Naive thymus-derived CD4-positive, alpha-beta T cell (primary cell): ENCODE measurements at regions not wholly inside any gene's neighbourhood (a gene's known extent, or its start where the extent isn't known, plus 50 kb on each side); places are given as distances from the start of the nearest gene placed in this dataset.

ENCODE experiments used
- ATAC-seq: fragments of 150-1000 bp; cut with Tn5 transposase; 2 replicates; pipeline ENCODE4 v1.10.0; 2021; ENCODE audit warnings: mild to moderate bottlenecking, moderate library complexity
- CTCF ChIA-PET: fragments of 350-600 bp; sonication (Branson Sonifier 250); formaldehyde crosslinking; loops from one replicate; lab custom pipeline; 2021; ENCODE audit warnings: antibody characterized with exemption; lab: Charles Lee
- POLR2A ChIA-PET: fragments of 350-600 bp; sonication (Branson Sonifier 250); formaldehyde crosslinking; loops from one replicate; lab custom pipeline; 2021; ENCODE audit warnings: antibody characterized with exemption, inconsistent platforms; lab: Charles Lee
- DNase-seq, 9 donors: peaks; one replicate each; pipeline versions ENCODE4 v3.0.0 to v3.0.0-alpha.2; 2020 to 2022; ENCODE audit warnings: mixed read lengths in 1 of 9
- H3K27ac ChIP-seq: one replicate; pipeline ENCODE4 v1.7.0; 2013; ENCODE audit warnings: mild to moderate bottlenecking, low read depth, low read length, moderate library complexity
- H3K27me3 ChIP-seq, 2 donors: one replicate each; pipeline ENCODE4 v1.7.0; 2013; ENCODE audit warnings: low read length in 2 of 2, mild to moderate bottlenecking in 2 of 2, moderate library complexity in 2 of 2; ENCODE audit not compliant: control insufficient read depth in 2 of 2, insufficient read depth in 2 of 2
- H3K36me3 ChIP-seq, 3 experiments: 1 replicate in 2 of 3; 2 replicates in 1 of 3; pipeline ENCODE4 v1.7.0; 2013; ENCODE audit warnings: low read length in 3 of 3, mild to moderate bottlenecking in 3 of 3, moderate library complexity in 1 of 3; ENCODE audit not compliant: insufficient read depth in 3 of 3, control insufficient read depth in 2 of 3
- H3K4me1 ChIP-seq, 2 donors: one replicate each; pipeline ENCODE4 v1.7.0; 2013; ENCODE audit warnings: low read length in 2 of 2, mild to moderate bottlenecking in 2 of 2, moderate library complexity in 1 of 2; ENCODE audit not compliant: control insufficient read depth in 2 of 2, insufficient read depth in 2 of 2
- H3K4me3 ChIP-seq: 2 replicates; pipeline ENCODE4 v1.7.0; 2013; ENCODE audit warnings: mild to moderate bottlenecking, low read length
- H3K9me3 ChIP-seq, 3 experiments: 1 replicate in 2 of 3; 2 replicates in 1 of 3; pipeline ENCODE4 v1.7.0; 2013; ENCODE audit warnings: low read length in 3 of 3; ENCODE audit not compliant: control insufficient read depth in 2 of 3
- H3K27ac Mint-ChIP-seq, 9 donors: one replicate each; pipeline ENCODE4 v1.8.0; 2020 to 2022; ENCODE audit warnings: mixed read lengths in 9 of 9, mild to moderate bottlenecking in 8 of 9, moderate library complexity in 5 of 9, inconsistent platforms in 2 of 9
- H3K27me3 Mint-ChIP-seq, 5 donors: one replicate each; pipeline ENCODE4 v1.8.0; 2021 to 2022; ENCODE audit warnings: mixed read lengths in 5 of 5, mild to moderate bottlenecking in 1 of 5
- H3K36me3 Mint-ChIP-seq, 5 donors: one replicate each; pipeline ENCODE4 v1.8.0; 2020 to 2022; ENCODE audit warnings: mixed read lengths in 5 of 5, mild to moderate bottlenecking in 3 of 5, inconsistent platforms in 1 of 5
- H3K4me1 Mint-ChIP-seq, 7 donors: one replicate each; pipeline ENCODE4 v1.8.0; 2020 to 2022; ENCODE audit warnings: mixed read lengths in 7 of 7, mild to moderate bottlenecking in 3 of 7, inconsistent platforms in 1 of 7
- H3K4me3 Mint-ChIP-seq, 10 donors: one replicate each; pipeline ENCODE4 v1.8.0; 2020 to 2022; ENCODE audit warnings: mild to moderate bottlenecking in 10 of 10, mixed read lengths in 10 of 10, moderate library complexity in 6 of 10, inconsistent platforms in 2 of 10
- H3K9me3 Mint-ChIP-seq, 11 donors: one replicate each; pipeline ENCODE4 v1.8.0; 2020 to 2022; ENCODE audit warnings: mixed read lengths in 11 of 11, mild to moderate bottlenecking in 4 of 11, inconsistent platforms in 1 of 11, moderate library complexity in 1 of 11
- intact Hi-C, 2 donors: fragments of 100-400 bp; cut with micrococcal nuclease; formaldehyde crosslinking; loops; one replicate each; pipeline ENCODE4 v1.15.1; 2023

- POLR2A ChIA-PET, result no interaction called here
- no peaks in the 10 kb centered on the region for H3K4me1 Mint-ChIP-seq
- peaks cover 0 to 3% (median under 1%) of the 10 kb centered on the region in 5 donors for H3K27me3 Mint-ChIP-seq
- H3K9me3 ChIP-seq, result no peaks in the 10 kb centered on the region
- H3K4me1 ChIP-seq, result no peaks in the 10 kb centered on the region
- no peak for ATAC-seq
- intact Hi-C loops, result no loop called here
- peaks cover 0 to 26% (median 6%) of the 10 kb centered on the region in 11 donors for H3K9me3 Mint-ChIP-seq
- H3K27me3 ChIP-seq, result no peaks in the 10 kb centered on the region
- H3K27ac Mint-ChIP-seq, result no peak overlapping the region
- no peak overlapping the region for H3K27ac ChIP-seq
- H3K4me3 Mint-ChIP-seq, result no peak overlapping the region
- H3K36me3 ChIP-seq, result no peaks in the 10 kb centered on the region
- no peak overlapping the region for H3K4me3 ChIP-seq
- CTCF ChIA-PET, result no interaction called here
- DNase-seq, result no peak
- no peaks in the 10 kb centered on the region for H3K36me3 Mint-ChIP-seq
These were observed 372.8 kb upstream of the SHH start for GRCh38 chr7:156185076-156185475.

GRCh38 chr7:156184164-156184563, 371.9 kb upstream of the SHH start:
- Histone ChIP-seq H3K27me3 (no peaks in the 10 kb centered on the region), H3K4me3 (no peak overlapping the region), H3K27ac (no peak overlapping the region), H3K4me1 (no peaks in the 10 kb centered on the region), H3K9me3 (no peaks in the 10 kb centered on the region), H3K36me3 (no peaks in the 10 kb centered on the region)
- no peaks in the 10 kb centered on the region for H3K36me3 Mint-ChIP-seq
- peaks cover 0 to 9% (median 0%) of the 10 kb centered on the region in 5 donors for H3K27me3 Mint-ChIP-seq
- ChIA-PET POLR2A (interaction anchor here (0.6 kb wide), 1 partner anchor 1150 kb away, joined by 3 read pairs; no protein-coding TSS in a partner anchor), CTCF (no interaction called here)
- H3K4me1 Mint-ChIP-seq, result no peaks in the 10 kb centered on the region
- H3K9me3 Mint-ChIP-seq, result peaks cover 0 to 26% (median 6%) of the 10 kb centered on the region in 11 donors
- intact Hi-C loops, result no loop called here
- no peak for DNase-seq
- H3K4me3 Mint-ChIP-seq, result no peak overlapping the region
- no peak overlapping the region for H3K27ac Mint-ChIP-seq
- no peak for ATAC-seq

DNA sequence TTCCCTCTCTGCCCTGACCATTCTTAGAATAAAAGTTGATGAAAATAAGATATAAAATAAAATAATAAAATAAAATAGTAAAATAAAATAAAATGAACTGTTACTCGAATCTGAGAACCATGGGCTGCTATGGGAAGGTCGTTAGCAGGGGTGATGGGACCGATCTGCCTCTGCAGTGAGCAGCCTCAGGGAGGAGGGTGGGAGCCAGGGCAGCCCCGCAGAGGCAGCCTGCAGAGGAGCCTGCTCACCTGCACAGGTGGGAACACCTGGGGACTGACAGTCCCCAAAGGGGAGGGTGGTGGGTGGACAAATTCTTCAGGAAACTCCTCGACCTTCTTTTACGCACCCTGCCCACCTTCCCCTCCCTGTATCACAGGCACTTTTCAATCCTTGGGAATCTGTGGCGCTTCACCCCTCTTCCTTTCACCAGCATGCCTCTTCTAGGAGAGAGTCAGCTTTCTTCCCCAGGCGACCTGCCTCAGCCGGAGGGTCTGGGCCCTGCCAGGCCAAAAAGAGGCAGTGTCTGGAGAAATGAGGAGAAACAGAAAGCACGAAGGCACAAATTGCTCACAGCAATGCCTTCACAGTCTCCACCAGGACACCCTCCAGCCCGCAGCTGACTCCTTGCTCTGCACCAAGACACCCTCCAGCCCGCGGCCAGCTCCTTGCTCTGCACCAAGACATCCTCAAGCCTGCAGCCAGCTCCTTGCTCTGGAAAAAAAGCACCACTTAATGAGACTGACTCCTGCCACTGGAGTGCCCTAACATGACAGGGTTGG, 368.4 kb upstream of the SHH start:
- Mint-ChIP-seq H3K36me3 (no peaks in the 10 kb centered on the region), H3K9me3 (peaks cover 0 to 10% (median under 1%) of the 10 kb centered on the region in 11 donors), H3K27ac (no peak overlapping the region), H3K4me3 (no peak overlapping the region), H3K4me1 (no peaks in the 10 kb centered on the region), H3K27me3 (peaks cover 0 to 13% (median 0%) of the 10 kb centered on the region in 5 donors)
- Histone ChIP-seq H3K9me3 (no peaks in the 10 kb centered on the region), H3K4me3 (no peak overlapping the region), H3K27me3 (no peaks in the 10 kb centered on the region), H3K4me1 (no peaks in the 10 kb centered on the region), H3K36me3 (no peaks in the 10 kb centered on the region), H3K27ac (no peak overlapping the region)
- CTCF ChIA-PET, result no interaction called here
- POLR2A ChIA-PET, result no interaction called here
- ATAC-seq, result no peak
- intact Hi-C loops, result no loop called here
- DNase-seq, result no peak

DNA sequence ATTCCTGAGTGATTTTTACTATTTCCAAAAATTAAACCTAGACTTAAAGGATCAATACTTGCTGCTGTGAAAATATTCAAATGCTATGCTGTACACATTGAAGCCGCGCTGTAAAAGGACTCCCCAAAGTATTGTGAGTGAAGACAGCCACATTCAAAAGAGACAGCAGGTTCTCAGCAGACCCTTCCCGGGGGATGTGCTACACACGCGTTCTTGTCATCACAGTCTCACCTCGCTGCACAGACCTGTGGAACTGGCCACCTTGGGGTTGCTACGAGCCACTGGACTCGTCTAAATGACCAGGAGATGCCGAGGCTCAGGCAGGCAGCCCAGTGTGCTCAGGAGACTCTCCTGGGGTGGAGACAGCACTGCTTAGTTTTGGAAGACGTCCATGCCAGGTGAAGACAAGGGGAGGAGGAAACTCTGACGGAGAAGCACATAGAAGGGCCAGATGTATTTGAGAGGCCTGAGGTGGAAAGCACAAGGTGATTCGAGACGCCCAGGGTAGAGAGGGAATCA, 367.7 kb upstream of the SHH start:
- H3K36me3 ChIP-seq, result no peaks in the 10 kb centered on the region
- ATAC-seq, result no peak
- no peak overlapping the region for H3K27ac ChIP-seq
- Mint-ChIP-seq H3K4me3 (no peak overlapping the region), H3K36me3 (no peaks in the 10 kb centered on the region), H3K9me3 (peaks cover 0 to 4% (median 0%) of the 10 kb centered on the region in 11 donors), H3K27ac (no peak overlapping the region), H3K4me1 (no peaks in the 10 kb centered on the region), H3K27me3 (peaks cover 0 to 13% (median 0%) of the 10 kb centered on the region in 5 donors)
- POLR2A ChIA-PET, result no interaction called here
- intact Hi-C loops, result no loop called here
- H3K4me3 ChIP-seq, result no peak overlapping the region
- no peak for DNase-seq
- CTCF ChIA-PET, result no interaction called here
- H3K4me1 ChIP-seq, result no peaks in the 10 kb centered on the region
- no peaks in the 10 kb centered on the region for H3K27me3 ChIP-seq
- H3K9me3 ChIP-seq, result no peaks in the 10 kb centered on the region

- H3K4me1 Mint-ChIP-seq, result no peaks in the 10 kb centered on the region
- H3K9me3 Mint-ChIP-seq, result peaks cover 0 to under 1% (median 0%) of the 10 kb centered on the region in 11 donors
These were observed 366.6 kb upstream of the SHH start for GRCh38 chr7:156178857-156179256.

DNA sequence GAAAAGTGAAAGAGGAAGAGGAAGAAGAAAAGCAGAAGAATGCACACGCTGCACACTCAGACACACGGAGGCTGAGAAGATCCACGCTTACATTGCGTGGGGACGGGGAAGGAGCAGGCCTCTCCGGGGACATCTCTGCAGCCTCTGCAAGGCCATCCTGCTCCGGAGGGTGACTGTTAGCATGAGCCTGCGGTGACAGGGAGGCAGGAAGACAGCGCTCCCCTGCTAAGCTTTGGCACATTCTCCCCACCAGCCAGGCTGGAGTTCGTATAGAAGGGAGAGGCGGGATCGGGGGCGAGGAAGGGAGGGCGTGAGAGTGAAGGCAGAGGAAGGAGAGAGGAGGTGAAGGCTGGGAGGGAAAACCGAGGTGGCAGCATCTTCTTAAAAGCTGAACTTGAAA, 366.0 kb upstream of the SHH start:
- H3K27me3 Mint-ChIP-seq, result peaks cover 0 to 13% (median 0%) of the 10 kb centered on the region in 5 donors
- H3K36me3 Mint-ChIP-seq, result no peaks in the 10 kb centered on the region
- Histone ChIP-seq H3K36me3 (no peaks in the 10 kb centered on the region), H3K4me3 (no peak overlapping the region), H3K9me3 (no peaks in the 10 kb centered on the region), H3K27me3 (no peaks in the 10 kb centered on the region), H3K27ac (no peak overlapping the region), H3K4me1 (no peaks in the 10 kb centered on the region)
- intact Hi-C loops, result no loop called here
- ChIA-PET POLR2A (no interaction called here), CTCF (no interaction called here)
- no peaks in the 10 kb centered on the region for H3K4me1 Mint-ChIP-seq
- no peak overlapping the region for H3K4me3 Mint-ChIP-seq
- no peak for DNase-seq
- H3K9me3 Mint-ChIP-seq, result no peaks in the 10 kb centered on the region
- ATAC-seq, result no peak
- H3K27ac Mint-ChIP-seq, result no peak overlapping the region

More at GRCh38 chr7:156178857-156179256, 366.6 kb upstream of the SHH start:
- H3K4me1 ChIP-seq, result no peaks in the 10 kb centered on the region
- Mint-ChIP-seq H3K27me3 (peaks cover 0 to 13% (median 0%) of the 10 kb centered on the region in 5 donors), H3K36me3 (no peaks in the 10 kb centered on the region), H3K27ac (no peak overlapping the region), H3K4me3 (no peak overlapping the region)
- CTCF ChIA-PET, result no interaction called here
- no peaks in the 10 kb centered on the region for H3K36me3 ChIP-seq
- ATAC-seq (no peak), DNase-seq (no peak)
- POLR2A ChIA-PET, result no interaction called here
- intact Hi-C loops, result no loop called here
- no peak overlapping the region for H3K4me3 ChIP-seq
- H3K9me3 ChIP-seq, result no peaks in the 10 kb centered on the region
- H3K27ac ChIP-seq, result no peak overlapping the region
- H3K27me3 ChIP-seq, result no peaks in the 10 kb centered on the region
